Activated CD4-positive, alpha-beta memory T cell treated with anti-CD3 and anti-CD28 coated beads for 36 hours (primary cell): ENCODE measurements at regions not wholly inside any gene's neighbourhood (a gene's known extent, or its start where the extent isn't known, plus 50 kb on each side); places are given as distances from the start of the nearest gene placed in this dataset.

ENCODE experiments used
- CTCF ChIA-PET: fragments of 350-600 bp; sonication (Branson Sonifier 250); formaldehyde crosslinking; loops from one replicate; lab custom pipeline; 2021; ENCODE audit warnings: antibody characterized with exemption, inconsistent platforms; lab: Charles Lee
- POLR2A ChIA-PET: fragments of 350-600 bp; sonication (Branson Sonifier 250); formaldehyde crosslinking; loops from one replicate; lab custom pipeline; 2021; ENCODE audit warnings: antibody characterized with exemption; lab: Charles Lee
- DNase-seq: peaks from one replicate; pipeline ENCODE4 v3.0.0-alpha.2; 2020
- H3K27ac Mint-ChIP-seq: one replicate; pipeline ENCODE4 v1.8.0; 2021; ENCODE audit warnings: mixed read lengths
- H3K27me3 Mint-ChIP-seq: one replicate; pipeline ENCODE4 v1.8.0; 2021; ENCODE audit warnings: mixed read lengths
- H3K36me3 Mint-ChIP-seq: one replicate; pipeline ENCODE4 v1.8.0; 2021; ENCODE audit warnings: mixed read lengths
- H3K4me1 Mint-ChIP-seq: one replicate; pipeline ENCODE4 v1.8.0; 2021; ENCODE audit warnings: low read depth, mixed read lengths
- H3K4me3 Mint-ChIP-seq: one replicate; pipeline ENCODE4 v1.8.0; 2021; ENCODE audit warnings: mild to moderate bottlenecking, mixed read lengths
- H3K9me3 Mint-ChIP-seq: one replicate; pipeline ENCODE4 v1.8.0; 2021; ENCODE audit warnings: mixed read lengths
- intact Hi-C: fragments of 100-400 bp; cut with micrococcal nuclease; formaldehyde crosslinking; loops from one replicate; pipeline ENCODE4 v1.15.1; 2023

- DNase-seq: no peak
- intact Hi-C loops: no loop called here
- CTCF ChIA-PET: interaction anchor here (0.8 to 2.8 kb wide), 4 partner anchors 11 to 248 kb away, joined by 3 to 11 read pairs (median 3); no protein-coding TSS in a partner anchor
Measured at GRCh38 chr16:85431431-85432124, 181.5 kb upstream of the GSE1 start.

GRCh38 chr16:85432606-85433005 is 180.5 kb upstream of the GSE1 start:
- H3K4me1 Mint-ChIP-seq: no peaks in the 10 kb centered on the region
- no peak overlapping the region for H3K27ac Mint-ChIP-seq
- H3K27me3 Mint-ChIP-seq: peaks cover 5% of the 10 kb centered on the region
- intact Hi-C loops: no loop called here
- no peaks in the 10 kb centered on the region for H3K36me3 Mint-ChIP-seq
- no peak overlapping the region for H3K4me3 Mint-ChIP-seq
- DNase-seq: no peak
- ChIA-PET CTCF (interaction anchor here (2.8 kb wide), 1 partner anchor 12 kb away, joined by 11 read pairs; no protein-coding TSS in a partner anchor), POLR2A (no interaction called here)
- no peaks in the 10 kb centered on the region for H3K9me3 Mint-ChIP-seq

More at GRCh38 chr16:85431431-85432124, 181.5 kb upstream of the GSE1 start:
- POLR2A ChIA-PET: no interaction called here
- Mint-ChIP-seq H3K4me3 (no peak overlapping the region), H3K9me3 (no peaks in the 10 kb centered on the region), H3K27ac (no peak overlapping the region), H3K27me3 (peaks cover 5% of the 10 kb centered on the region), H3K36me3 (no peaks in the 10 kb centered on the region), H3K4me1 (no peaks in the 10 kb centered on the region)

- no peaks in the 10 kb centered on the region for H3K9me3 Mint-ChIP-seq
- no peaks in the 10 kb centered on the region for H3K4me1 Mint-ChIP-seq
- no peaks in the 10 kb centered on the region for H3K36me3 Mint-ChIP-seq
- H3K27ac Mint-ChIP-seq: no peak overlapping the region
- POLR2A ChIA-PET: no interaction called here
- no peak for DNase-seq
- peaks cover 5% of the 10 kb centered on the region for H3K27me3 Mint-ChIP-seq
- no peak overlapping the region for H3K4me3 Mint-ChIP-seq
- CTCF ChIA-PET: no interaction called here
- intact Hi-C loops: no loop called here
Measured at GRCh38 chr16:85433477-85433876, 179.6 kb upstream of the GSE1 start.

- H3K4me3 Mint-ChIP-seq: no peak overlapping the region
- no peak overlapping the region for H3K27ac Mint-ChIP-seq
- no peaks in the 10 kb centered on the region for H3K36me3 Mint-ChIP-seq
- POLR2A ChIA-PET: no interaction called here
- DNase-seq: no peak
- no peaks in the 10 kb centered on the region for H3K9me3 Mint-ChIP-seq
- no peaks in the 10 kb centered on the region for H3K4me1 Mint-ChIP-seq
- intact Hi-C loops: no loop called here
- CTCF ChIA-PET: no interaction called here
- no peaks in the 10 kb centered on the region for H3K27me3 Mint-ChIP-seq
Measured at GRCh38 chr16:85435286-85435685, 177.8 kb upstream of the GSE1 start.

- intact Hi-C loops: no loop called here
- Mint-ChIP-seq H3K9me3 (no peaks in the 10 kb centered on the region), H3K36me3 (no peaks in the 10 kb centered on the region)
Measured at GRCh38 chr16:85435700-85436099, 177.4 kb upstream of the GSE1 start.

GRCh38 chr16:85436207-85436606 is 176.9 kb upstream of the GSE1 start:
- Mint-ChIP-seq H3K27ac (no peak overlapping the region), H3K36me3 (no peaks in the 10 kb centered on the region), H3K27me3 (no peaks in the 10 kb centered on the region), H3K4me1 (no peaks in the 10 kb centered on the region), H3K9me3 (no peaks in the 10 kb centered on the region), H3K4me3 (no peak overlapping the region)
- POLR2A ChIA-PET: no interaction called here
- CTCF ChIA-PET: interaction anchor here (1.2 kb wide), 1 partner anchor 15 kb away, joined by 3 read pairs; no protein-coding TSS in a partner anchor
- intact Hi-C loops: no loop called here
- no peak for DNase-seq

More at GRCh38 chr16:85435700-85436099, 177.4 kb upstream of the GSE1 start:
- Mint-ChIP-seq H3K27me3 (no peaks in the 10 kb centered on the region), H3K4me1 (no peaks in the 10 kb centered on the region), H3K27ac (no peak overlapping the region), H3K4me3 (no peak overlapping the region)
- POLR2A ChIA-PET: no interaction called here
- CTCF ChIA-PET: no interaction called here
- DNase-seq: no peak

GRCh38 chr16:85436636-85437165 is 176.4 kb upstream of the GSE1 start:
- CTCF ChIA-PET: interaction anchor here (1.2 kb wide), 1 partner anchor 15 kb away, joined by 3 read pairs; no protein-coding TSS in a partner anchor
- no peaks in the 10 kb centered on the region for H3K27me3 Mint-ChIP-seq
- no peak overlapping the region for H3K27ac Mint-ChIP-seq
- H3K4me3 Mint-ChIP-seq: no peak overlapping the region
- POLR2A ChIA-PET: no interaction called here
- intact Hi-C loops: no loop called here
- no peaks in the 10 kb centered on the region for H3K36me3 Mint-ChIP-seq
- no peak for DNase-seq
- no peaks in the 10 kb centered on the region for H3K4me1 Mint-ChIP-seq
- H3K9me3 Mint-ChIP-seq: no peaks in the 10 kb centered on the region

GRCh38 chr16:85437166-85438052 is 175.7 kb upstream of the GSE1 start:
- CTCF ChIA-PET: interaction anchor here (1.2 kb wide), 1 partner anchor 16 kb away, joined by 3 read pairs; no protein-coding TSS in a partner anchor
- Mint-ChIP-seq H3K9me3 (no peaks in the 10 kb centered on the region), H3K27me3 (no peaks in the 10 kb centered on the region), H3K4me1 (no peaks in the 10 kb centered on the region), H3K4me3 (no peak overlapping the region), H3K36me3 (no peaks in the 10 kb centered on the region), H3K27ac (no peak overlapping the region)
- POLR2A ChIA-PET: no interaction called here
- no peak for DNase-seq
- intact Hi-C loops: no loop called here

GRCh38 chr16:85438981-85439685 is 174.0 kb upstream of the GSE1 start:
- Mint-ChIP-seq H3K4me1 (no peaks in the 10 kb centered on the region), H3K27me3 (no peaks in the 10 kb centered on the region), H3K4me3 (no peak overlapping the region), H3K9me3 (no peaks in the 10 kb centered on the region), H3K36me3 (no peaks in the 10 kb centered on the region), H3K27ac (no peak overlapping the region)
- CTCF ChIA-PET: no interaction called here
- intact Hi-C loops: no loop called here
- no peak for DNase-seq
- POLR2A ChIA-PET: no interaction called here

GRCh38 chr16:85440744-85441143 is 172.4 kb upstream of the GSE1 start:
- no peaks in the 10 kb centered on the region for H3K36me3 Mint-ChIP-seq
- intact Hi-C loops: no loop called here
- H3K4me1 Mint-ChIP-seq: no peaks in the 10 kb centered on the region
- DNase-seq: no peak
- H3K27me3 Mint-ChIP-seq: no peaks in the 10 kb centered on the region
- no peak overlapping the region for H3K4me3 Mint-ChIP-seq
- POLR2A ChIA-PET: no interaction called here
- no peak overlapping the region for H3K27ac Mint-ChIP-seq
- CTCF ChIA-PET: interaction anchor here (0.7 to 1.7 kb wide), 4 partner anchors 13 to 170 kb away, joined by 3 to 6 read pairs (median 5); no protein-coding TSS in a partner anchor
- H3K9me3 Mint-ChIP-seq: no peaks in the 10 kb centered on the region

- no peak overlapping the region for H3K27ac Mint-ChIP-seq
Measured at GRCh38 chr16:85441189-85441889, 171.8 kb upstream of the GSE1 start.

More at GRCh38 chr16:85441189-85441889, 171.8 kb upstream of the GSE1 start:
- H3K27me3 Mint-ChIP-seq: no peaks in the 10 kb centered on the region
- H3K9me3 Mint-ChIP-seq: no peaks in the 10 kb centered on the region
- intact Hi-C loops: no loop called here
- H3K4me1 Mint-ChIP-seq: no peaks in the 10 kb centered on the region
- DNase-seq: no peak
- POLR2A ChIA-PET: no interaction called here
- CTCF ChIA-PET: interaction anchor here (1.0 to 1.7 kb wide), 4 partner anchors 13 to 174 kb away, joined by 4 to 6 read pairs (median 6); no protein-coding TSS in a partner anchor
- no peaks in the 10 kb centered on the region for H3K36me3 Mint-ChIP-seq
- no peak overlapping the region for H3K4me3 Mint-ChIP-seq
